Activated CD8-positive, alpha-beta memory T cell treated with anti-CD3 and anti-CD28 coated beads, Interleukin-2, amount 50 U/mL, for 1 hour (primary cell): ENCODE measurements at regions not wholly inside any gene's neighbourhood (a gene's known extent, or its start where the extent isn't known, plus 50 kb on each side); places are given as distances from the start of the nearest gene placed in this dataset.
"Not testable (repeated sequence)": the region's sequence is repeated elsewhere in the genome, so short reads cannot be mapped to it uniquely, and the experiment has no call there.

Experiments used
- DNase-seq: peaks from one replicate; pipeline ENCODE4 v3.0.0-alpha.2; 2020; ENCODE audit errors: extremely low read depth

DNA sequence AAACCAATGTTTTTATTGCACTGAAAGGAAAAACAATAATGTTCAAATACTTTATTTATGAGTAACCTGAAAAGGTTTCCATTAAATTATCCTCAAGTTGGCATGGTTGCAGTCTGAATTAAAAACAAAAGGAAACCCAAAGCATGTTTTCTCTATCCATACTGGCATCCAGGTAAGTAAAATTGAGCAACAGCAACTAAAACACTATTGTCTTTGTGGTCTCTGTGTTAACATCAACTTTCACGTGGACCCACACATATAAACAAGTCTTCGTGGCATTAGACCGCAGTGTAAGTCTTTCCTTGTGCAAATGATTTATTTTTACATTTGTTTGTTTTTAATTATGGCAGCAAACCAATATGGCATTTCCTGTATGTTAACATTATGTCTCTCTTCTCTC, 757.6 kb downstream of the SEMA5A start:
- no peak for DNase-seq

DNA sequence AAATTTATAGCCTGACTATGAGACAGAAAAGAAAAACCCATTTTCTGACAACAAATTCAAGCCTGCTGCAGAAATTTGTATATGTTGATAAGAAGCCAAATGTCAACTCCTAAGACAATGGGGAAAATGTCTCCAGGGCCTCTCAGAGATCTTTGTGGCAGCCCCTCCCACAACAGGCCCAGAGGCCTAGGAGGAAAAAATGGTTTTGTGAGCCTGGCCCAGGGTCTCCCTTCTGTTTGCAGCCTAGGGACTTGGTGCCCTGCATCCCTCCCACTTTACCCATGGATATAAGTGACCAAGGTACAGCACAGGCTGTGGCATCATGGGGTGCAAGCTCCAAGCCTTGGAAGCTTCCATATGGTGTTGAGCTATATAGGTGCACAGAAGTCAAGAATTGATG, 740.2 kb downstream of the SEMA5A start:
- no peak for DNase-seq

DNA sequence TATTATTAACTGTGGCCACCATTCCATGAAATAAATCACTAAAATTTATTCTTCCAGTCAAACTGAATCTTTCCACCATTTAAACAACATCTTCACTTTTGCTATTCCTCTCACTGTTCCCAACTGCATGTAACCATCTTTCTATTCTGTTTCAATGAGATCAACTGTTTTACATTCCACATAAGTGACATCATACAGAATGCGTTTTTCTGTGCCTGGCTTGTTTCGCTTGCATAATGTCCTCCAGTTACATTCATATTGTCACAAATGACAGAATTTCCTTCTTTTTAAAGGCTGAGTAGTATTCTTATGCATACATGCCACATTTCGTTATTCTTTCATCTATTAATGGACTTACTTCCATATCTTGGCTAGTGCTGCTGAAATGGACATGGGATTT, 738.2 kb downstream of the SEMA5A start:
- no peak for DNase-seq

DNA sequence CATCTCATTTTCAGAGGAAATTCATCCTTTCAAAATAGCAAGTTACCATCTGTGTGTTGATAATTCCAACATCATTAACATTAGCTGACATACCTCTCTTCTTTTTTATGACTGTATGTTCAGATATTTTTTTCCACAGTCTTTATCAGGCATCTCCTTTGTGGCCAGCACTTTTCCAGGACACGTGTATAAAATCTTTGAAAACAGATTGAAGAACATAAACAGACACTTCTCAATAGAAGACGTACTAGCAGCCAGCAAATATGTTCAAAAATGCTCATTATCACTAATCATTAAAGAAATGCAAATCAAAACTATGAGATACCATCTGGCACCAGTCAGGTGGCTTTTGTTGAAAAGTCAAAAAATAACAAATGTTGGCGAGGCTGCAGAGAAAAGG, 734.3 kb downstream of the SEMA5A start:
- no peak for DNase-seq

DNA sequence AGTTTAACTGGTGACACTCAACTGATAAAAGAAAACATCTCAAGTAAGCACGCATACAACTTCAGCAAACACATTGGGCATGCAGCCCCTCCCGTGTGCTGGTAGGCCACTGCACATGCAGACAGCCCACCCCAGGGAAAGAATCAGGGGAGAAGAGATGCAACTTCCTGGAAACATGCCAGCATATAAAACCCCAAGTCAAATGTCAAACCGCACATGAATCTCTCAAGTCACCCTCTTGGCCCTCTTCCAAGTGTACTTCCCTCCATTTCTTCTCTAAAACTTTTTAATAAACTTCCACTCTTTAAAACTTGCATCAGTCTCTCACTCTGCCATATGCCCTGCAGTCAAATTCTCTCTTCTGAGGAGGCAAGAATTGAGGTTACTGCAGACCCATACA, 732.7 kb downstream of the SEMA5A start:
- no peak for DNase-seq

DNA sequence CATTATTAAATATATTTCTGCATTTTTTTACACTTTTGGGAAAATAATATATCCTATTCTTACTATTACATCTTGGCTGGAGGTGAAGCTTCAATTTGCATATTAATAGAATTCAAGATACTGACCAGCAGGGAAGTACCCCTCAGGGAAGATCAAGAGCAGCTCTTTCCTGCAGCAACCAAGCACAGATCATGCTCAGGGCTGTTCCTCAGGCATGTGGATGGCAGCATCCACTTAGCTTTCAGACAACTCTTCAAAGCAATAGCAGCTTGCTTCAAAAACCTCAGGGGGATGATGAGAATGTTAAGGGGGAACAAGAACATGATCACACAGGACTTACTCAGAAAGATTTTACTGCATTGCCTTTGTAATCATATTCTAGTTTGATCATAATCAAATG, 731.8 kb downstream of the SEMA5A start:
- DNase-seq = no peak

DNA sequence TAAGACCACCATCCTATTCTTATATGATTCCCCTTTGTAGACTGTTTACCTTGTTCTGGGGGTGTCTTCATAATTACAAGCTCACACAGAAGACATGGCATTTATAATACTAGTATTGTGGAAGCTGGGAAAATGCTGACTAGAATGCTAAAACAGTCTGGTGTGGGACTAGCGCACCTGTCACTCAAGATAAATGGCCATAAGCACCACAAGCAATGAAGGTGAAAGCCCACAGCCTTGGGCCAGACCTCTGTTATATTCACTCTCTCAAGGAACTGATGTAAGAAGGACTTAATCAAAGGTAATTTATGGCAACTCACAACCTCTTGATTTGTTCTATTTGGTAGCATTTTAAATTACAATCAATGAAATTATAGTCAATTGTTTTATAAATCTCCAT, 721.5 kb downstream of the SEMA5A start:
- DNase-seq = no peak

DNA sequence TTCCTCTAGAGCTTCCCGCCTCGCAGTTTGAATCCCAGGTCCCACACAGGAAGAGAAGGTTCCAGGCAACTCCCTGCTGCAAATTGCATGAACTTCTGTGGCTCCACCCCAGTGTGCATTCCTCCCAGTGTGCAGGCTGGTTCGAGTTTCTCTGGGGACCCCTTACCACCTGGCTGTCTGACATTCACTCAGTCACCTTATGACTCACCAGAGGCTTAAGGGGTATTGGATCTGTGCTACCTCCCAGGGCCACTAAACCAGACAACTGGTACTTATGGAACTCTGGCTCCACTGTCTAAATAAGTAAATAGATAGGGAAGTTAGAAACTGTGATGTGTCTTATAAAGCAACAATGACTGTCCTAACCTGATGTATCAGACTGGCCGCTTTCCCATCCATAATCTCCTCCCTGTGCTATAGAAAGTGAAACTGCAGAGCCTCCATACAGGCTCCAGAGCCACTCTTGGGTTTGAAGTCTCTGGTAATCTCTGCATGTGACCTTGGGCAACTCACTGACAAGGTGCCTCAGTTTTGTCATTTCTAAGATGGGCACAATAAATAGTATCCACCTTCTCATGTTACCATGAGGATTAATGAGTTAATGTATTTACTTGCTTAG, 720.6 kb downstream of the SEMA5A start:
- no peak for DNase-seq

DNA sequence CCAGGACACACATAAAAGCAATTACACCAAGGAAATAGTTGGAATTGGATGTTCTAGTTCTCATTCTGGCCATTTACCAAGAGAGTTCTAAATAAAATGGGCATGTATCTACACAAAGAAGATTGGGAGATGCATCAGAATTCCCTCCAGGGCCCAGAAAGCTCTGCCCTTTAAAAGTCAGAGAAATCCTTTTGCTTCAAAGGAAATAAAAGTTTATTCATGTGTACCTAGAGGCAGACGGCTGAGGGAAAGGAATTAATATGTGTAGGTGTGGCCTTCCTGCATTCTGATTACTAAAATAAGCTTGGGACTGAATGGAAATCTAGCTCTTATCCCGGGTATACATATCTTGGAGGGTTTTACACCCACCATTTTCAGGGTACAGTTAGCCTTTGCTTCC, 719.4 kb downstream of the SEMA5A start:
- DNase-seq = no peak

DNA sequence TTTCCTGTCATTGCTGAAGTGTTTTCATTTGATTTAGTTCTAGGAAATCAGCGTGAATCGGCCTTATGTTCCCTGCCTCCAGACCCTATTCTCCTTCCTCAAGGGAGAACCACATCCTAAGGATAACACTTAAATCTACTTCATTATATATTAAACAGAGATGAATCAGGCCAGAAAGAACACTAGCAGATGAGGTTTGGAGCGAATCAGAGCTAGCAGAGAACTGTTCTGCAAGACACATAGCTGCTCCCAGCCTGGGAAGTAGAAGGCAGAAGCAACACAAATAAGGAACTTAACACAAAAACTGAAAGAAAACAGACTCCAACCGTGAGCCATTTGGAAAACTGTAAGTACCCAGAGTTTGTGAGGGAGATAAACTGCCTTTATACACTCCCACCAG, 718.2 kb downstream of the SEMA5A start:
- DNase-seq = no peak

DNA sequence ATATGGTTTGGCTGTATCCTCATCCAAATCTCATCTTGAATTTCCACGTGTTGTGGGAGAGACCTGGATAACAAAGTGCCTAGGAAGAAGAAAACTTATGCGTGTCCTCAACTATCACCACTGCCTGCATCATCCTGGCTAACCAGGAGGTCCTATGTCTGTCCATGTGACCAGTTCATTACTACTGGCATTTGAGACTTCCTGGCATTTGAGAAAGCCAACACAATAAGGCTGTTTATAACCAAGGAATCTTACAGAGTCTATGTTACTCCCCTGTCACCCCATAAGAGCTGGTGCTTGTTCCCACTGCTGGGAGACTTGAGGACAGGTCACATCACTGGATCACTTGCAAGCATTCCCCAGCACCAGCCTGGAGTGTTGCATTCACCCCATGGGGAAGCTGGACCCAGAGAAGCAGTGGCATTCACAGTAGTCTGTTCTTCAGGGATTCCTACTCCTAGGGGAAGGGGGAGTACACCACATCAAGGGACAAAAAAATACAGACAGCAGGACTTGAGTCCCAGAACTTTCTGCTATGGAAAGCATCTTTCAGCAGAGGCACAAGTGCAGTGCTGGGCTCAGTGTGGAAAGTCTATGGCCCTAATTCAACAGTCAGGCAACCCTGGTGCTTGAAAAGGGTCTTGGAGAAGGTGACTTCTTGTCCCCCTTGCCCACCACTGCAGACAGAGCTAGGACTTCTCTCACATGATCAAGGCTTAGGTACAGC, 717.1 kb downstream of the SEMA5A start:
- no peak for DNase-seq

DNA sequence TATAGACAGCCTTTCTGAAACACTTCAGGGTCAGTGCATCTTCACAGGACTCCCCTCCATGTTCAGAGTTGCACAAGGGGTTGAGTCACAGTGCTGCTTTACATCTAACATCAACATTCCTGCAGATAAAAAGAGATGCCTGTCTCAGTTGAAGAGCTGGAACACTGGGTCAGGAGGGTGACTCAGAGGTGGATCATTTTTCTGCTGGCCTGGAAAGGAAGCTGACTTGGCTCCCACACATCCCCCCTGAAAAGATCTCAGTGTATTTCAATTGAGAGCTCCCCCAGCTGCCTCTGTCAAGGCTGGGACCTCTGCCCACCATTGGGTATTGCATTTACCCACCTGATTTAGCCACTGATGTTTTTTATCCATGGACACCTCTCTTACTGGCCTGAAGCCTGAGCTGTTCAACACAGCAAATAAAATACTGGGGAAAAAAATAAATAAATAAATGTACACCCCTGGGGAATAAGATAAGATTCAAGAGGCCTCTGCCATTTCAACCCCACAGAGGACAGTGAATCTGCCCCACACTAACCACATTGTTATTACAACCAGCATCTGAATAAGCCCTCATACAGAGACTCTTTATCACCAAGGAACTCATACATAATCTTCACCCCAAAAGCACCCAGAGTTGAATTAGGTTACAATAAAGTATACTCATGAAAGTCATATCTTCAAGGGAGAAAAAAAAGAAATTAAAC, 716.4 kb downstream of the SEMA5A start:
- no peak for DNase-seq

DNA sequence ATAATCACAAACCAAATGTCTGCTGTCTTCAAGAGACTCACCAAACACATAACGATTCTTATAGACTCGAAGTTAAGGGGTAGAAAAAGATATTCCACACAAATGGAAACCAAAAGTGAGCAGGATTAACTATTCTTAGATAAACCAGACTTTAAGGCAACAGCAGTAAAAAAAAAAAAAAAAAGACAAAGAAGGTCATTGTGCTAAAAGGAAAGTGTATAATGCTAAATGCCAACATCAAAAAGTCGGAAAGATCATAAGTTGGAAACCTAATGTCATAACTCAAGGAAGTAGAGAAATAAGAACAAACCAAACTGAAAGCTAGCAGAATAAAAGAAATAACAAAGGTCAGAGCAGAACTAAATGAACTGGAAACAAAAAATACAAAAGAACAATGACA, 714.6 kb downstream of the SEMA5A start:
- DNase-seq = no peak

DNA sequence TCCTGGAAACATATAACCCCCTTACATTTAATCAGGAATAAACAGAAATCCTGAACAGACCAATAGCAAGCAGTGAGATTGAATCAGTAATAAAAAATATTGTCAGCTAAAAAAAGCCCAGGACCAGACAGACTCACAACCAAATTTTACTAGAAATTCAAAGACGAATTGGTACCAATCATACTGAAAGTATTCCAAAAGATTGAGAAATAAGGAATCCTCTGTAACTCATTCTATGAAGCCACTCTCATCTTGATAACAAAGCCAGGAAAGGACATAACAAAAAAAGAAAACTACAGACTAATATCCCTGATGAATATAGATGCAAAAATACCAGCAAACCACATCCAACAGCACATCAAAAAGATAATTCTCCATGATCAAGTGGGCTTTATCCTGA, 714.0 kb downstream of the SEMA5A start:
- DNase-seq = no peak

DNA sequence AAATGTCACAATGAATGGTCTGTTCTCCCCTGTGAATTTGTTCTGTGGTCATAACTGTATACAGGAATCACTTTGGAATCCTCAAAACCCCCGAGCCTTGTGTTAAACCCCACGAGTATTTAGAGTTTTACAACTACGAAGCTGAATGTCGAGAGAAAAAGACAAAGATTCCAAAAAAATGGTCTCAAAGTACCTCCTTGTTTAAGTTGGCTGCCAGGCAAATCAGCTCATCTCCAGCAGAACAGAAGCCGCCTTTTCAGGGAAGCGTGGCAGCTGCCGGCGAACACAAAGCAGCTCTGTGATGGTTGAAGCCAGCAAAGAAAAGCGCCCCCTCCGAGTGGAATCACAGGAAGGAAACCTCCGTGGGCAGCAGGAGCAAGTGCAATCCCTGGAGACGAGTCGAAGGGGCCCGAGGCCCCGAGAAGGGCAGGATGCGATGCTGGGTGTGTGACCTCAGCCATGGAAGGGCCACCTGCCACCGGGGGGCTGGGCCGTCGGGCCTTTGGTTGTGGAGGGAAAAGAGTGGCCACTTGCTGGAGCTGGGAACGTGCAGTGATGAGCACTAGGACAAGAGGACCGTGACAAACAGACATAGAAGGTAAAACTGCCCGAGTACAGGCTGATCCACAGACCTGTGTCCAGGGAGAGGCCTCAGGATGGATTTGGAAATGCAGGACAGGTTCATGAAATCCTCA, 706.4 kb downstream of the SEMA5A start:
- no peak for DNase-seq

DNA sequence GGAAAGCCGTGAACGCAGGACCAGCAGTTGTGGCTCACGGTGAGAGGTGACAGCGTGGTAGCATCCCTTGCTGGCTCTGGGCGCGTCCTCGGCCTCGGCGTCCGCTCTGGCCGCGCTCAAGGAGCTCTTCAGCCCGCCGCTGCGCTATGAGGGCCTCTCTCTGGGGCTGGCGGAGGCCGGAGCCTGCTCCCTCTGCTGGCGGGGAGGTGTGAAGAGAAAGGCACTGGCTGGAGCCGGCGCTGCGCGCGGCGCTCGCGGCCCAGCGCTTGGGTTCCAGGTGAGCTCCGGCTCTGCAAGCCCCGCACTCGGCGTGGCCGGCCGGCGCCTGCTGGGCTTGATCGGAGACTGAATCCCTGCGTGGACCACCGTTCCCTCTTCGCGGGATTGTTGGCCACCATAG, 705.6 kb downstream of the SEMA5A start:
- DNase-seq = no peak

DNA sequence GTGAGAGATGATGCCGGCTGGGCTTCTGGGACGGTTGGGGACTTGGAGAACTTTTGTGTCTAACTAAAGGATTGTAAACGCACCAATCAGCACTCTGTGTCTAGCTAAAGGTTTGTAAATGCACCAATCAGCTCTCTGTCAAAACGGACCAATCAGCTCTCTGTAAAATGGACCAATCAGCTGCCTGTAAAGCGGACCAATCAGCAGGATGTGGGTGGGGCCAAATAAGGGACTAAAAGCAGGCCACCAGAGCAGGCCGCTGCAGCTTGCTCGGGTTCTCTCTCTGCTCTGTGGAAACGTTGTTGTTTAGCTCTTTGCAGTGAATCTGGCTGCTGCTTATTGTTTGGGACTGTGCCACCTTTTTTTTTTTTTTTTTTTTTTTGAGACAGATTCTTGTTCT, 705.1 kb downstream of the SEMA5A start:
- DNase-seq = not testable (repeated sequence)

DNA sequence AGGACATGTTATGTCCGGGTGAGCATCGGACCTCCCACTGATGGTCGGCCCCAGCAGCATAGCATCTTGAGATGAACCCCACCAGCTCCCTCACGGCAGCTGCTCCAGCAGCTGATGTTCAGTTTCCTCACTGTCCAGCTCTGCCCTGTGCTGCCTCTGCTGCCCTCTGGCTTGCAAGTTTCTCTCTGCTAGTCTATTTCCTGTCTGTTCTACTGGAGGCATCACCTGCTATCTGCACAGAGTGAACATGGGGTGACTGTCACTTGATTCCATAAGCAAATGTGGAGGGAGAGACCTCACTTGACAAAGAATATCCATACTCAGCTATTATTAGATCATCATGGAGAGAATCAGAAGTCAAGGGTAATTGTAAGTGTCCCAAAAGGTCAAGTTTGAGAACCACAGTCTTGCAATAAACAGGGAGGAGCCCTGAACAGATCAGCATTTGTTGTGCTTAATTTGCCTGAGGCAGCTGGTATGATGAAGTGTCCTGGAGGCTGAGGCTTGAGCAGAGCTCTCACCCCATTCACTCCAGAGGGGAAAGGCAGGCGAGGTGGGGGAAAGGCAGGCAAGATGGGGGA, 702.8 kb downstream of the SEMA5A start:
- no peak for DNase-seq

DNA sequence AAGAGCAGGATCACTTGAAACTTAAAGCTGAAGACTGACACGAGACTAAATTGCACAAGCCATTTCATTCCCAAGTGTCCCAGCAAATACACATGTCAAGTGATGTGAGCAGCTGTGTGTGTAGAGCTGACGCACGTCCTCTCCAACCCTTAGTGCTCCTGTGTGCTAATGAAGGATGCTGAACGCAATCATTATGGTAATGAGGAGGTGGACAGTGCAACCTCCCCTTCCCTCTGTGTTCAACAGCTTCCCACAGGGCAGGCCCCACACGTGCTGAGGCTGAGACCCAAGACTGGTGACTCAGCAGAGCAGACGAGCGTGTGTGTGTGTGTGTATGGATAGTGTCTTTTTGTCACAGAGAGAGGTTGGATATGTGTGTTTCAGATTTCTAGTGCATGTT, 702.1 kb downstream of the SEMA5A start:
- no peak for DNase-seq

DNA sequence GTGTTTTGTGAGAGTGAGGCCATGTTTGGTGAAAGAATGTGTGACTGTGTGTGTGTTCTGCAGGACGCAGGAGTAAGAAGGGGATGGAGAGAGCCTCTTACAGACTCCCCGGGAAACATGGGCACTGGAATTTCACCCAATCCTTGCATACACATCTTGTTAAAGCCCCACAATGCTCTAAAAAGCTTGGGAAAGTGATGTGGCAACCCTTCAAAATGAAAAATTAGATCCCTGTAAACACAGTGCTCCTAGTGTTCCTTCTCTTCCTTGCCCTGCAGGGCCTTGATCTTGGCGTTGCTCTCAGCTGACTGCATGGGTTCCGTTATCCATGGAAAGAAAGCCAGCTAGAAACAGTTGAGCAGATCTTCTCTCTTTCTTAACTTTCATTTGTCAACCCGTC, 701.7 kb downstream of the SEMA5A start:
- no peak for DNase-seq

DNA sequence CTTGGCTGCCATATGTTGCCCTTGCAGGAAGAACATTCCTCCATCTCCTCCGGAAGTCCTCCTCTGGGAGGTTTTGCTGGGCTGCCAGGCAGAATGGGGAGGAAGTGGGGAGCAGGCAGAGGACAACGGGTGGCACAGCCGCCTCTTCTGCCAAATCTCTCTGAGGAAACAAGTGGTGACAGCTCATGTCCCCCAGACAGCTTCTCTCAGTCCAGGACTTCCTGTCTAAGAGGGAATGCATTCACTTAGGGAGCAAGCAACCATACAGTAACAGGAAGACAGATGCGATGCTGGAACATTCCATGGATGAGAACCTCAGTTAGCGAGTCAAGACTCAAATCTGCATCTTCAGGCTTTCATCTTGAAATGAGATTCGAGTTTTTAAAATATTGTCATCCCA, 701.0 kb downstream of the SEMA5A start:
- DNase-seq = no peak

DNA sequence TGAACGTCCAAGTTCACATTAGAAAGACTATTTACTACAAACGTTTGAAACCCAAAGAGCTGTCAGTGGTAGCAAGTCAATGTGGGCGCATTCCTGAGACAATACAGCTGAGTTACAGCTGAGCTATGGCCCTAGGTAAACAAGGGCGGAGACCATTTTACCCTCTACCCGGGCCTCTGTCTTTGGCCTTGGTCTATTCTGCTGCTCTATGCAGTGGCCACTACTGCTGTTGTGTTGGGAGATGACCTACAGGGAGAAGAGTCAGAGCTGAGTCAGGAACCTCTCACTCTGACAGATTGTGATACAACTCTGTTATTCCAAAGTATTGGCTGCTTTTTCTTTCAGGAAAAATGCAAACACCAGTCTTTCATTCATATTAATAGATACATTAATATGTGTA, 700.6 kb downstream of the SEMA5A start:
- DNase-seq = no peak
